Endometrium (tissue), 2 donors: ENCODE measurements at regions not wholly inside any gene's neighbourhood (a gene's known extent, or its start where the extent isn't known, plus 50 kb on each side); places are given as distances from the start of the nearest gene placed in this dataset.
"Not testable (repeated sequence)": the region's sequence is repeated elsewhere in the genome, so short reads cannot be mapped to it uniquely, and the experiment has no call there.

ENCODE experiments used
- FAIRE-seq: peaks from 2 replicates; lab custom pipeline; 2012; peaks lifted over from hg19 to GRCh38; lab: Jason Lieb, UNC
- donor health status: control.
- donor health status: control.

DNA sequence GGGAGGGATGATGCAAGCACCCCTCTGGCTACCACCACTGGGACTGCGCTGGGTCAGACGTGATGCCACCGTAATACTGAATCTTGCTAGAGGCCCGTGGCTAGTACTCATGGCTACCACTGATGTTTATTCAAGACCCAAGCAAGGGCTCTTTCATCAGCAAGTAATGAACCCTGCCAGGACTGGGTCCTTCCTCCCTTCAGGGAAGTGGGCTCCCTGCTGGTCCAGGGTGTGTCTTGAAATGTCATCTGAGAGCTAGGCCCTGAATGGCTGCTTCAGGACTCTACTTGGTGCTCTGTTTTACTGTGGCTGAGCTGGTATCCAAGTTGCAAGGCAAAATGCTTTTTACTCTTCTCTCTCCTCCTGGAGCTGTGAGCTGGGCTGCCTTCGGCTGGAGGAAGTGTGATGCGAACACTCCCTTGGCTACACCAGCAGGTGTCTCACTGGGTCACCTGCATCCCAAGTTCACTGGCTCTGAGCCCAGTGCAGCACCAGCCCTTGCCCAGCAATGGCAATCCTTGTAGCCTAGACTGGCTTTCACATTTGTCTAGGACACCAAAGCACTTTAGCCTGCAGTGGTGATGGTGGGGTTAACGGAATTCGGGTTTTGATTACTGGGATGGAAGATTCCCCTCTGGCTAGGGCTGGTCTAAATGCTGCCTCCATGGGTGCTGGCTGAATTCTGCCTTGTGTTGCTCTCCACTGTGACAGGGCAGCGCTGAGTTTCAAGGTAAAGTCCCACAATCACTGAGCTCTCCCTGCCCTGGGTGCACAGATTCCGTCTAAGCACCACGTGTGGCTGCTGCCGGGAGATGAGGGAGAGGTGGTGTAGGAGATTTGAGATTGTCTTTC lies 98.6 kb downstream of the USP22 start:
- no peak for FAIRE-seq

DNA sequence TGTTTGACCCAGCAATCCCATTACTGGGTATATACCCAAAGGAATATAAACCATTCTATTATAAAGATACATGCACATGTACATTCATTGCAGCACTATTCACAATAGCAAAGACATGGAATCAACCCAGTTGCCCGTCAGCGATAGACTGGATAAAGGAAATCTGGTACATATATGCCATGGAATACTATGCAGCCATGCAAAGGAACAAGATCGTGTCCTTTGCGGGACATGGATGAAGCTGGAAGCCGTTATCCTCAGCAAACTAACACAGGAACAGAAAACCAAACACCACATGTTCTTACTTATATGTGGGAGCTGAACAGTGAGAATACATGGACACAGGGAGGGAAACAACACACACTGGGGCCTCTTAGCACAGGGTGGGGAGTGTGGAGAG lies 95.1 kb downstream of the USP22 start:
- not testable (repeated sequence) for FAIRE-seq

DNA sequence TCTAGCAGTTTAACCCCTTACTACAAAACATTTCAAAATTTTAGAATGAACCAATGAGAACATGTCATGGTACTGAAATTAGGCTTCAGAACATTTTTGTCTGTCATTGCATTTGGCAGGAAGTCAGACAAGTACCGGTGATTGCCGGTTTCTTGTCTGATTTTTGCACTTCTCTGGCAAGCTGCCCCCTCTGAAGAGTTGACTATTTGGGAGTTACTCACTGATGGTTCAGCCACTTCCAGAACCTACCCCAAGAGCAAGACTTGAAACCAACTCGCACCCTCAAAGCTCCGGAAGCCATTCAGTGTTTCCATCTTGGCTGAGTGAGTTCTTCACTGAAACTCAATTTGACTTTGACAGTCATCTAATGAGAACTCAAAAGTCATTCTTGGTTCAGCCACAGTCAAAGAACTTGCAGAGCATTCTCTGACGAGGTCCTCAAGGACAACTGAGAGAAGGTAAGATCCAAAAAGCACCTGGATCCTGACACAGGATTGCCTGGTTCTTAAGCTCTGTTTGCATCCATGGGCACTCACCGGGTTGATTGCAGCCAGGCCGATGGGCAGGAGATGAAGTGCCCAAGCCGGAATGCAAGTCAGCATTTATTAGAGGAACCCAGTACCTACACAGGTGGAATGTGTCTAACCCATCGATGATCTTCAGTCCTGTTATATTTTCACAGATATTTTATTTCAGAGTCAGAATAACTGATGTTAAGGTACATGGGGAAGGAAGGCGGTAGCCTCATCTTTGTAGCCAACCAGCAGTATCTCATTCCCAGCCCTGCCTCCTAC lies 93.6 kb downstream of the USP22 start:
- FAIRE-seq, result no peak
